B cell (primary cell): ENCODE measurements at regions not wholly inside any gene's neighbourhood (a gene's known extent, or its start where the extent isn't known, plus 50 kb on each side); places are given as distances from the start of the nearest gene placed in this dataset.
"Not testable (repeated sequence)": the region's sequence is repeated elsewhere in the genome, so short reads cannot be mapped to it uniquely, and the experiment has no call there.

Experiments
- EZH2 ChIP-seq: IDR thresholded peaks from 2 replicates; pipeline ENCODE4 v1.6.1; 2012; ENCODE audit warnings: borderline replicate concordance, low read depth, mild to moderate bottlenecking, moderate library complexity, low read length; ENCODE audit not compliant: insufficient read depth, poor library complexity, severe bottlenecking
- TF ChIP-seq, protein P1 (sequence below): fragments of 200-600 bp; IDR thresholded peaks from one replicate; pipeline ENCODE4 v1.8.0; 2022; ENCODE audit warnings: antibody characterized with exemption, mild to moderate bottlenecking

DNA sequence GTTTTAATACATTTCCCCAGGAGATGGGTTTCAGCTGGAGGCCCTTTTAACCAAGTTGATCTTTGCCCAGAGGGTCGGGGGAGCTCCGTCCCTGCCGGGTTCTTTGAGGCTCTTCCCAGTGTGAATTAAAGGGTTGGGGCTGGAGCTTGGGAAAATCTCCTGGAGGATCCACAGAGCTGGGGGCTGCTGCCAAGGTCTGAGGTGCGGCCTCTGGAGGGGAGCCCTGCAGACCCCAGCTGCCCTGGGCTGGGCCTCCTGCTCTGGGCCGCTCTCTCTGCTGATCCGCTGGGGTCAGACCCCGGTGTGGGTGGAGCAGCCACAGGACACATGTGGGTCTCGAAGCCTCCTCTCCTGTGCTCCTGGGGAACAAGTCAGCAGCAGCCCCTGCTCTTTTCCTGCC lies 51.4 kb upstream of the SFSWAP start:
- TF ChIP-seq, protein P1, sequence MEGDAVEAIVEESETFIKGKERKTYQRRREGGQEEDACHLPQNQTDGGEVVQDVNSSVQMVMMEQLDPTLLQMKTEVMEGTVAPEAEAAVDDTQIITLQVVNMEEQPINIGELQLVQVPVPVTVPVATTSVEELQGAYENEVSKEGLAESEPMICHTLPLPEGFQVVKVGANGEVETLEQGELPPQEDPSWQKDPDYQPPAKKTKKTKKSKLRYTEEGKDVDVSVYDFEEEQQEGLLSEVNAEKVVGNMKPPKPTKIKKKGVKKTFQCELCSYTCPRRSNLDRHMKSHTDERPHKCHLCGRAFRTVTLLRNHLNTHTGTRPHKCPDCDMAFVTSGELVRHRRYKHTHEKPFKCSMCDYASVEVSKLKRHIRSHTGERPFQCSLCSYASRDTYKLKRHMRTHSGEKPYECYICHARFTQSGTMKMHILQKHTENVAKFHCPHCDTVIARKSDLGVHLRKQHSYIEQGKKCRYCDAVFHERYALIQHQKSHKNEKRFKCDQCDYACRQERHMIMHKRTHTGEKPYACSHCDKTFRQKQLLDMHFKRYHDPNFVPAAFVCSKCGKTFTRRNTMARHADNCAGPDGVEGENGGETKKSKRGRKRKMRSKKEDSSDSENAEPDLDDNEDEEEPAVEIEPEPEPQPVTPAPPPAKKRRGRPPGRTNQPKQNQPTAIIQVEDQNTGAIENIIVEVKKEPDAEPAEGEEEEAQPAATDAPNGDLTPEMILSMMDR: not testable (repeated sequence)
- TF ChIP-seq EZH2: not testable (repeated sequence)
